SK-N-SH treated with all-trans-retinoic acid at 6 μM for 48 hours (cell line): ENCODE measurements at regions not wholly inside any gene's neighbourhood (a gene's known extent, or its start where the extent isn't known, plus 50 kb on each side); places are given as distances from the start of the nearest gene placed in this dataset.
A peak's percentile ranks its signal among the peaks of the same experiment; 100 is the strongest.

ENCODE experiments used
- ATAC-seq: fragments of 200-7000 bp; cut with Tn5 transposase; 3 replicates; pipeline ENCODE4 v1.9.1; 2020; ENCODE audit warnings: mild to moderate bottlenecking, moderate library complexity
- ARNTL ChIP-seq: fragments of 450-650 bp; formaldehyde crosslinking; IDR thresholded peaks from 2 replicates; pipeline ENCODE4 v1.5.0; 2020; ENCODE audit warnings: low read depth, mild to moderate bottlenecking, moderate library complexity, borderline replicate concordance
- CSDC2 ChIP-seq: fragments of 250-450 bp; sonication (Bioruptor Pico); IDR thresholded peaks from 2 replicates; pipeline ENCODE4 v1.5.0; 2020; ENCODE audit warnings: mild to moderate bottlenecking, moderate library complexity
- ESRRG ChIP-seq: fragments of 250-450 bp; sonication (Bioruptor Pico); IDR thresholded peaks from 2 replicates; pipeline ENCODE4 v1.6.1; 2021; ENCODE audit warnings: mild to moderate bottlenecking
- GLIS3 ChIP-seq: fragments of 250-450 bp; sonication (Bioruptor Pico); IDR thresholded peaks from 2 replicates; pipeline ENCODE4 v1.5.0; 2020; ENCODE audit warnings: mild to moderate bottlenecking, moderate library complexity
- ISL1 ChIP-seq: fragments of 250-450 bp; sonication (Bioruptor Pico); IDR thresholded peaks from 2 replicates; pipeline ENCODE4 v2.1.2; 2022; ENCODE audit warnings: mild to moderate bottlenecking, moderate library complexity
- OSR1 ChIP-seq: fragments of 250-450 bp; sonication (Bioruptor Pico); IDR thresholded peaks from 2 replicates; pipeline ENCODE4 v1.8.0; 2022; ENCODE audit warnings: moderate library complexity, mild to moderate bottlenecking, inconsistent platforms
- PPARA ChIP-seq: fragments of 250-450 bp; sonication (Bioruptor Pico); IDR thresholded peaks from 2 replicates; pipeline ENCODE4 v1.5.0; 2020; ENCODE audit warnings: mild to moderate bottlenecking, borderline replicate concordance
- RARB ChIP-seq: fragments of 250-450 bp; sonication (Bioruptor Pico); IDR thresholded peaks from 2 replicates; pipeline ENCODE4 v1.8.0; 2021; ENCODE audit warnings: mild to moderate bottlenecking, moderate library complexity
- SNAI2 ChIP-seq: fragments of 250-450 bp; sonication (Bioruptor Pico); IDR thresholded peaks from 2 replicates; pipeline ENCODE4 v1.5.0; 2020; ENCODE audit warnings: mild to moderate bottlenecking, moderate library complexity
- TCF4 ChIP-seq: fragments of 250-450 bp; sonication (Bioruptor Pico); IDR thresholded peaks from 2 replicates; pipeline ENCODE4 v1.8.0; 2021; ENCODE audit warnings: mild to moderate bottlenecking, moderate library complexity, borderline replicate concordance
- TOX ChIP-seq: fragments of 250-450 bp; sonication (Bioruptor Pico); IDR thresholded peaks from 2 replicates; pipeline ENCODE4 v1.8.0; 2021; ENCODE audit warnings: mild to moderate bottlenecking, moderate library complexity, borderline replicate concordance
- ZC3H10 ChIP-seq: fragments of 250-450 bp; sonication (Bioruptor Pico); IDR thresholded peaks from 2 replicates; pipeline ENCODE4 v1.5.1; 2021; ENCODE audit warnings: mild to moderate bottlenecking, moderate library complexity
- ZFP3 ChIP-seq: fragments of 250-450 bp; sonication (Bioruptor Pico); IDR thresholded peaks from 2 replicates; pipeline ENCODE4 v1.5.0; 2020; ENCODE audit warnings: mild to moderate bottlenecking, moderate library complexity
- ZFP30 ChIP-seq: fragments of 450-650 bp; formaldehyde crosslinking; IDR thresholded peaks from 2 replicates; pipeline ENCODE4 v1.5.0; 2022; ENCODE audit warnings: mild to moderate bottlenecking, moderate library complexity
- ZNF565 ChIP-seq: fragments of 450-650 bp; formaldehyde crosslinking; conservative IDR thresholded peaks from 2 replicates; pipeline ENCODE4 v1.5.0; 2020; ENCODE audit warnings: low read depth, mild to moderate bottlenecking, moderate library complexity
- ZNF70 ChIP-seq: fragments of 450-650 bp; formaldehyde crosslinking; IDR thresholded peaks from 2 replicates; pipeline ENCODE4 v1.5.0; 2020; ENCODE audit warnings: mild to moderate bottlenecking, moderate library complexity
- ZNF8 ChIP-seq: fragments of 450-650 bp; formaldehyde crosslinking; IDR thresholded peaks from 2 replicates; pipeline ENCODE4 v1.5.0; 2020; ENCODE audit warnings: mild to moderate bottlenecking, moderate library complexity
- TF ChIP-seq, protein P1 (sequence below): fragments of 250-450 bp; sonication (Bioruptor Pico); IDR thresholded peaks from 2 replicates; pipeline ENCODE4 v1.8.0; 2020; ENCODE audit warnings: mild to moderate bottlenecking, moderate library complexity, borderline replicate concordance
- TF ChIP-seq, protein P2 (sequence below): fragments of 250-450 bp; sonication (Bioruptor Pico); IDR thresholded peaks from 2 replicates; pipeline ENCODE4 v1.5.1; 2020; ENCODE audit warnings: low read depth, mild to moderate bottlenecking, moderate library complexity
- TF ChIP-seq, protein P3 (sequence below): fragments of 250-450 bp; sonication (Bioruptor Pico); IDR thresholded peaks from 2 replicates; pipeline ENCODE4 v1.5.0; 2020; ENCODE audit warnings: mild to moderate bottlenecking, moderate library complexity
- TF ChIP-seq, protein P4 (sequence below): fragments of 250-450 bp; sonication (Bioruptor Pico); IDR thresholded peaks from 2 replicates; pipeline ENCODE4 v1.5.1; 2021; ENCODE audit warnings: mild to moderate bottlenecking, moderate library complexity
- TF ChIP-seq, protein P5 (sequence below): fragments of 250-450 bp; sonication (Bioruptor Pico); IDR thresholded peaks from 2 replicates; pipeline ENCODE4 v1.8.0; 2021; ENCODE audit warnings: low read depth, mild to moderate bottlenecking, moderate library complexity, borderline replicate concordance

DNA sequence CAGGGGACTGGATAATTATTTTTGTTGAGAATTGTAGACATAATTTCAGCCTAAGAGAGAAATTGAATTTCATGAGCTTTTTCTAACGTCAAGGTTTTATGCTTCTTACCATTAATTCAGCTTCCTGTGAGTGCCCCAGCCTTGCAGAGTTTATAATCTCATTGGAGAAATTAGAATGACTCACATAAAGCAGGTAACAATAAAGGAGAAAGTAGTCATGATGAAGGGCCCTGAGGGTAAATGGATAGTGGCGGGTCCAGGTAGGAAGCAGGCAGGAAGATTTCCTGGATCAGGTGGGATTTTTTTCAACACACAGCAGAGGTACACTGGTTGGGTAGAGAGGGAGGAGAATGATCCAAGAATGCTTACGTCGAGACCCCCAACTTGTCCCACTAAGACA, 311.4 kb downstream of the BARHL2 start:
- ATAC-seq: no peak
- TF ChIP-seq TCF4 (CRISPR knock-in tag) (no peak), GLIS3 (CRISPR knock-in tag) (no peak)
- TF ChIP-seq, all 23 proteins: peak for 0

DNA sequence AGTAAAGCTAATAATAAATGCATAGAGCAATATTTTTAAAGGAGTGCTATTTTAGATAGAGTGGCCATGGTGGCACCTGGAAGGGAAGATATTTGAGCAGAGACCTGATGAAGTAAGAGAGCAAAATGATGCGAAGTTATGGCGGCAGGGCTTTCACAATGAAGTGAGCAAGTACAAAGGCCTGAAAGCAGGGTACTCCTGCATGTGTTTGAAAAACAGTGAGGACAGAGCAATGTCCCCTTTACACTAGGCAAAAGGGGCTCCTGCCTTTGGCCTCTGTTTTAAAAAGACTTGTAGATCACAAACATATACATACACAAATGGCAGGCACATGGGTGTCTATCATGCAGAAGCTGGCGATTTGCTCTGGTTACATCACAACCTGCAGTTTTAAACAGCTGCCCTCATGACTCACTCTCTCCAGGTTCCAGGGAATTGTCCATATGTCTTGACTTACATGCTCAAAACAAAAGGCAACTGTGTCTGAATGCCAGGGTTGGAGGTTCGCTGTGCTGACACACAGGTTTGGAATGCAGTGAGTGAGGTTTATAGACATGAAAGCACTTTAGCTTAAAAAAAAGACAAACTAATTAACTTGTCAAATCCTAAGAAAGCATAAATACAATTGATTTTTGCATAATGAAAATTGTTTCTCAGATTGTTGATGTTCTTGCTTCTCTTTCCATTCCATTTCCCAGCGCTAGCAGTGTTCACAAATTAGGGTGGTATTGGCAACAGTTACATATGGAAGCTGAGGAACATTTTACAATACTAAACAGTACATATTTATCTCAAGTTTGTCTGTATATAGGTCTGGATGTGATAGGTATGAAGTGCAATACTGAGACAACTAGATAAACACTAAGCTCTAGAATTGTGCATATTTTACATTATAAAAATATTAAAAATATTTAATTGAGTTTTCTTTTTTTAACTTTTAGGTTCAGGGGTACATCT, 313.9 kb downstream of the BARHL2 start:
- ATAC-seq: peak; percentile 100

DNA sequence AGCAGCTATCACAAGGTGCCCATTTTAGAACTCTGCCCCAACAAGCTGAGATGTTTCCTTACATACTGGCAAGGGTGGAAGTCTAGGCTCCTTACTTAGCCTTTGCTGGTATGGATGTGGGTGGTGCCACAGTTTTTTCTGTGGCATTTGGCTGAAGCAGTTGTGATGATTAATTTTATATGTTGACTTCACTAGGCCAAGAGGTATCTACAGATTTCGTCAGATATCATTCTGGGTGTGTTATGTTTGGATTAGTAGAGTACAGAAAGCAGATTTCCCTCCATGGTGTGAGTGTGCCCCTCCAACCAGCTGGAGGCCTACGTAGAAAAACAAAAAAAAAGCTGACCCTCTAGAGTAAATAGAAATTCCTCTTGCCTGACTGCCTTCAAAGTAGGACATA, 317.0 kb downstream of the BARHL2 start:
- TF ChIP-seq ZC3H10 (CRISPR knock-in tag) (no peak), ZNF70 (CRISPR knock-in tag) (no peak), ZFP30 (CRISPR knock-in tag) (no peak), ARNTL (CRISPR knock-in tag) (no peak), ZFP3 (CRISPR knock-in tag) (no peak)
- TF ChIP-seq, protein P1, sequence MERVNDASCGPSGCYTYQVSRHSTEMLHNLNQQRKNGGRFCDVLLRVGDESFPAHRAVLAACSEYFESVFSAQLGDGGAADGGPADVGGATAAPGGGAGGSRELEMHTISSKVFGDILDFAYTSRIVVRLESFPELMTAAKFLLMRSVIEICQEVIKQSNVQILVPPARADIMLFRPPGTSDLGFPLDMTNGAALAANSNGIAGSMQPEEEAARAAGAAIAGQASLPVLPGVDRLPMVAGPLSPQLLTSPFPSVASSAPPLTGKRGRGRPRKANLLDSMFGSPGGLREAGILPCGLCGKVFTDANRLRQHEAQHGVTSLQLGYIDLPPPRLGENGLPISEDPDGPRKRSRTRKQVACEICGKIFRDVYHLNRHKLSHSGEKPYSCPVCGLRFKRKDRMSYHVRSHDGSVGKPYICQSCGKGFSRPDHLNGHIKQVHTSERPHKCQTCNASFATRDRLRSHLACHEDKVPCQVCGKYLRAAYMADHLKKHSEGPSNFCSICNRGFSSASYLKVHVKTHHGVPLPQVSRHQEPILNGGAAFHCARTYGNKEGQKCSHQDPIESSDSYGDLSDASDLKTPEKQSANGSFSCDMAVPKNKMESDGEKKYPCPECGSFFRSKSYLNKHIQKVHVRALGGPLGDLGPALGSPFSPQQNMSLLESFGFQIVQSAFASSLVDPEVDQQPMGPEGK (CRISPR knock-in tag): no peak
- ATAC-seq: no peak

More for the DNA sequence above, 313.9 kb downstream of the BARHL2 start:
- TF ChIP-seq ISL1 (CRISPR knock-in tag) (peak; percentile 95), ARNTL (CRISPR knock-in tag) (no peak), SNAI2 (no peak), ZFP3 (CRISPR knock-in tag) (0 out of 2 replicates have a peak, but pooled peaks have one; percentile 40), ZNF565 (CRISPR knock-in tag) (no peak), ZNF8 (no peak), ZC3H10 (CRISPR knock-in tag) (0 out of 2 replicates have a peak, but pooled peaks have one; percentile 29), TOX (CRISPR knock-in tag) (peak; percentile 70; the same call in 1 of the 2 replicates)
- TF ChIP-seq, protein P2, sequence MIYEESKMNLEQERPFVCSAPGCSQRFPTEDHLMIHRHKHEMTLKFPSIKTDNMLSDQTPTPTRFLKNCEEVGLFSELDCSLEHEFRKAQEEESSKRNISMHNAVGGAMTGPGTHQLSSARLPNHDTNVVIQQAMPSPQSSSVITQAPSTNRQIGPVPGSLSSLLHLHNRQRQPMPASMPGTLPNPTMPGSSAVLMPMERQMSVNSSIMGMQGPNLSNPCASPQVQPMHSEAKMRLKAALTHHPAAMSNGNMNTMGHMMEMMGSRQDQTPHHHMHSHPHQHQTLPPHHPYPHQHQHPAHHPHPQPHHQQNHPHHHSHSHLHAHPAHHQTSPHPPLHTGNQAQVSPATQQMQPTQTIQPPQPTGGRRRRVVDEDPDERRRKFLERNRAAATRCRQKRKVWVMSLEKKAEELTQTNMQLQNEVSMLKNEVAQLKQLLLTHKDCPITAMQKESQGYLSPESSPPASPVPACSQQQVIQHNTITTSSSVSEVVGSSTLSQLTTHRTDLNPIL (CRISPR knock-in tag): peak; percentile 77; the same call in 1 of the 2 replicates
- TF ChIP-seq, protein P3, sequence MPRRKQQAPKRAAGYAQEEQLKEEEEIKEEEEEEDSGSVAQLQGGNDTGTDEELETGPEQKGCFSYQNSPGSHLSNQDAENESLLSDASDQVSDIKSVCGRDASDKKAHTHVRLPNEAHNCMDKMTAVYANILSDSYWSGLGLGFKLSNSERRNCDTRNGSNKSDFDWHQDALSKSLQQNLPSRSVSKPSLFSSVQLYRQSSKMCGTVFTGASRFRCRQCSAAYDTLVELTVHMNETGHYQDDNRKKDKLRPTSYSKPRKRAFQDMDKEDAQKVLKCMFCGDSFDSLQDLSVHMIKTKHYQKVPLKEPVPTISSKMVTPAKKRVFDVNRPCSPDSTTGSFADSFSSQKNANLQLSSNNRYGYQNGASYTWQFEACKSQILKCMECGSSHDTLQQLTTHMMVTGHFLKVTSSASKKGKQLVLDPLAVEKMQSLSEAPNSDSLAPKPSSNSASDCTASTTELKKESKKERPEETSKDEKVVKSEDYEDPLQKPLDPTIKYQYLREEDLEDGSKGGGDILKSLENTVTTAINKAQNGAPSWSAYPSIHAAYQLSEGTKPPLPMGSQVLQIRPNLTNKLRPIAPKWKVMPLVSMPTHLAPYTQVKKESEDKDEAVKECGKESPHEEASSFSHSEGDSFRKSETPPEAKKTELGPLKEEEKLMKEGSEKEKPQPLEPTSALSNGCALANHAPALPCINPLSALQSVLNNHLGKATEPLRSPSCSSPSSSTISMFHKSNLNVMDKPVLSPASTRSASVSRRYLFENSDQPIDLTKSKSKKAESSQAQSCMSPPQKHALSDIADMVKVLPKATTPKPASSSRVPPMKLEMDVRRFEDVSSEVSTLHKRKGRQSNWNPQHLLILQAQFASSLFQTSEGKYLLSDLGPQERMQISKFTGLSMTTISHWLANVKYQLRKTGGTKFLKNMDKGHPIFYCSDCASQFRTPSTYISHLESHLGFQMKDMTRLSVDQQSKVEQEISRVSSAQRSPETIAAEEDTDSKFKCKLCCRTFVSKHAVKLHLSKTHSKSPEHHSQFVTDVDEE (CRISPR knock-in tag): no peak
- TF ChIP-seq, protein P4, sequence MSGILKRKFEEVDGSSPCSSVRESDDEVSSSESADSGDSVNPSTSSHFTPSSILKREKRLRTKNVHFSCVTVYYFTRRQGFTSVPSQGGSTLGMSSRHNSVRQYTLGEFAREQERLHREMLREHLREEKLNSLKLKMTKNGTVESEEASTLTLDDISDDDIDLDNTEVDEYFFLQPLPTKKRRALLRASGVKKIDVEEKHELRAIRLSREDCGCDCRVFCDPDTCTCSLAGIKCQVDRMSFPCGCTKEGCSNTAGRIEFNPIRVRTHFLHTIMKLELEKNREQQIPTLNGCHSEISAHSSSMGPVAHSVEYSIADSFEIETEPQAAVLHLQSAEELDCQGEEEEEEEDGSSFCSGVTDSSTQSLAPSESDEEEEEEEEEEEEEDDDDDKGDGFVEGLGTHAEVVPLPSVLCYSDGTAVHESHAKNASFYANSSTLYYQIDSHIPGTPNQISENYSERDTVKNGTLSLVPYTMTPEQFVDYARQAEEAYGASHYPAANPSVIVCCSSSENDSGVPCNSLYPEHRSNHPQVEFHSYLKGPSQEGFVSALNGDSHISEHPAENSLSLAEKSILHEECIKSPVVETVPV (CRISPR knock-in tag): no peak

DNA sequence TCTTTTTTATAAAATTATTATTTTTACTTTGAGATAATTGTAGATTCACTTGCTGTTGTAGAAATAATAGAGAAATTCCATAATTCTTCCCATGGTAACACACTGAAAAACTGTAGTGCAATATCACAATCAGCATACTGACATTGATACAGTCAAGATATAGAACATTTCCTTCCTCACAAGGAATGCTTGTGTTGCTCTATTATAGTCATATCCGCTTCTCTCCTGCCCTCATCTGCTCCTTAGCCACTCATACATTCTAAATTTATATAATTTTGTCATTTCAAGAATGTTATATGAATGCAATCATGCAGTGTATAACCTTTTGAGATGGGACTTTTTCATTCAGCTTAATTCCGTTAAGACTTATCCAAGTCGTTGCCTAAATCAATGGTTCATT, 320.2 kb downstream of the BARHL2 start:
- no peak for ATAC-seq
- TF ChIP-seq ZFP3 (CRISPR knock-in tag) (no peak), ZNF565 (CRISPR knock-in tag) (no peak), ESRRG (no peak), ISL1 (CRISPR knock-in tag) (no peak), ZC3H10 (CRISPR knock-in tag) (no peak), GLIS3 (CRISPR knock-in tag) (no peak), ZNF8 (no peak), PPARA (no peak), SNAI2 (no peak), RARB (CRISPR knock-in tag) (no peak), OSR1 (no peak), CSDC2 (CRISPR knock-in tag) (no peak), ZNF70 (CRISPR knock-in tag) (no peak)
- TF ChIP-seq, protein P2 (CRISPR knock-in tag): no peak
- TF ChIP-seq, protein P4 (CRISPR knock-in tag): no peak
- TF ChIP-seq, protein P5, sequence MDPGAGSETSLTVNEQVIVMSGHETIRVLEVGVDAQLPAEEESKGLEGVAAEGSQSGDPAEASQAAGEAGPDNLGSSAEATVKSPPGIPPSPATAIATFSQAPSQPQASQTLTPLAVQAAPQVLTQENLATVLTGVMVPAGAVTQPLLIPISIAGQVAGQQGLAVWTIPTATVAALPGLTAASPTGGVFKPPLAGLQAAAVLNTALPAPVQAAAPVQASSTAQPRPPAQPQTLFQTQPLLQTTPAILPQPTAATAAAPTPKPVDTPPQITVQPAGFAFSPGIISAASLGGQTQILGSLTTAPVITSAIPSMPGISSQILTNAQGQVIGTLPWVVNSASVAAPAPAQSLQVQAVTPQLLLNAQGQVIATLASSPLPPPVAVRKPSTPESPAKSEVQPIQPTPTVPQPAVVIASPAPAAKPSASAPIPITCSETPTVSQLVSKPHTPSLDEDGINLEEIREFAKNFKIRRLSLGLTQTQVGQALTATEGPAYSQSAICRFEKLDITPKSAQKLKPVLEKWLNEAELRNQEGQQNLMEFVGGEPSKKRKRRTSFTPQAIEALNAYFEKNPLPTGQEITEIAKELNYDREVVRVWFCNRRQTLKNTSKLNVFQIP (CRISPR knock-in tag): no peak
